RWPE1 (cell line): ENCODE measurements at regions not wholly inside any gene's neighbourhood (a gene's known extent, or its start where the extent isn't known, plus 50 kb on each side); places are given as distances from the start of the nearest gene placed in this dataset.
"Not testable (repeated sequence)": the region's sequence is repeated elsewhere in the genome, so short reads cannot be mapped to it uniquely, and the experiment has no call there.

Experiments used
- CTCF ChIA-PET: fragments of 350-600 bp; sonication (Branson Sonifier 250); formaldehyde crosslinking; extraction: SDS; loops from one replicate; lab custom pipeline; 2021; lab: Yijun Ruan, JAX
- POLR2A ChIA-PET: fragments of 400-600 bp; formaldehyde crosslinking; extraction: SDS; loops from one replicate; lab custom pipeline; 2020; ENCODE audit warnings: antibody characterized with exemption; ENCODE audit not compliant: low non-redundant PET; lab: Yijun Ruan, JAX
- DNase-seq: peaks from one replicate; pipeline ENCODE4 v3.0.0; 2012; ENCODE audit warnings: low spot score
- H3K27ac ChIP-seq: fragments of 450-650 bp; 2 replicates; pipeline ENCODE4 v1.5.1; 2017
- TF ChIP-seq, protein P1 (sequence below): fragments of 450-650 bp; conservative IDR thresholded peaks from 2 replicates; pipeline ENCODE4 v1.5.1; 2017; ENCODE audit warnings: low read depth, mild to moderate bottlenecking

DNA sequence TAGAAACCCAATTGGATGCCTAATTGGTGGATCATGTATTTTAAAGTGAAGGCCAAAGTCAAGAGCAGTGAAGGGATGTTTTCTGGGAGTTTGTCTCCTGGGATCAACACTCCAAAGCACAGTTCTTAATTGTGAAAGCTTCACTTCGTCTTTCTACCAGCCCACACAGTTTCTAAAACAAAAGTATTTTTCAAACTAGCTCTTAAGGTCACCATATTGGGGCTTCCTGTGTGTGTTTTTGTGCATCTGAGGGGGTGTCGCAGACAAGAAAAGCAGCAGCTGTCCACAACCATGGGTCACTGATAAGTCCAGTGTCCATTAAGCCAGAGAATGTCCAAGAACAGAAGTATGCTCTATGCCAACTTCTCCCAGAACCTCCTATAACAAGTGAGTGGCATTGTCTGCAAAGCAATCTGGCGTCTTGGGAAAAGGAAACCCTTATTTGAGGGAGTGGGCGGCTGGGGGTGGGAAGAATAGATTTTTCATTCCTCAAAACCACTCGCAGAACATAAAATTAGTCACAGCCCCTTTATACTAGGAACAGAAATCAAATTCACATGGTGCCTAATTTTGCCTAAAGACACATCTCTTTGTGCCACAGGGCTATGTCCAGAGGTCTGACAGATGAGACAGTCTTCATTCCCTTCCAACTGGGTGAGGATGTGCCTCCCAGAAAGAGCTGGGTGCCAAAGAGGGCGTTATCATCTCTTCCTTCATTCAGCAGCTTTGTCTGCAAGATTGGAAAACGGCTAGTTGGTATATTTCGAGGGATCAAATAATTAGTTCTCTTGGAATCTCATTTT lies 610.4 kb downstream of the BCOR start:
- ChIA-PET POLR2A (no interaction called here), CTCF (no interaction called here)
- no peak overlapping the region for H3K27ac ChIP-seq
- TF ChIP-seq, protein P1, sequence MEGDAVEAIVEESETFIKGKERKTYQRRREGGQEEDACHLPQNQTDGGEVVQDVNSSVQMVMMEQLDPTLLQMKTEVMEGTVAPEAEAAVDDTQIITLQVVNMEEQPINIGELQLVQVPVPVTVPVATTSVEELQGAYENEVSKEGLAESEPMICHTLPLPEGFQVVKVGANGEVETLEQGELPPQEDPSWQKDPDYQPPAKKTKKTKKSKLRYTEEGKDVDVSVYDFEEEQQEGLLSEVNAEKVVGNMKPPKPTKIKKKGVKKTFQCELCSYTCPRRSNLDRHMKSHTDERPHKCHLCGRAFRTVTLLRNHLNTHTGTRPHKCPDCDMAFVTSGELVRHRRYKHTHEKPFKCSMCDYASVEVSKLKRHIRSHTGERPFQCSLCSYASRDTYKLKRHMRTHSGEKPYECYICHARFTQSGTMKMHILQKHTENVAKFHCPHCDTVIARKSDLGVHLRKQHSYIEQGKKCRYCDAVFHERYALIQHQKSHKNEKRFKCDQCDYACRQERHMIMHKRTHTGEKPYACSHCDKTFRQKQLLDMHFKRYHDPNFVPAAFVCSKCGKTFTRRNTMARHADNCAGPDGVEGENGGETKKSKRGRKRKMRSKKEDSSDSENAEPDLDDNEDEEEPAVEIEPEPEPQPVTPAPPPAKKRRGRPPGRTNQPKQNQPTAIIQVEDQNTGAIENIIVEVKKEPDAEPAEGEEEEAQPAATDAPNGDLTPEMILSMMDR: no peak
- no peak for DNase-seq

DNA sequence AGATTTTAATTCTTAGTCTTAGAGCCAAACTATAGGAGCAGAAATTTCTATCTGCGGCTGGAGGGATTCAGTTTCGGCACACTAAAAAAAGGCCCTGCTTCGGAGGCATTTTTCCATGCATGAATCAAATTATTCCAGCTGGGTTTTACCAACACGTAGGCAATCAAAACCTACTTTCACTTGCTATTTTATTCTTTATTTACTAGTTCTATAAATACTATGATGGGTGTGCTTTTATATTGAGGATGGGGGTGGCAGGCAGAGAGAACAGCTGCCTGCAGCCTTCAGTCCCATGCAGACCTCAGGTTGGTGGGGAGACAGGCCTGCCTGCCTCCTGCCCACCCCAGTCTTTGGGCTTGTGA lies 609.8 kb downstream of the BCOR start:
- TF ChIP-seq, protein P1: no peak
- ChIA-PET CTCF (no interaction called here), POLR2A (no interaction called here)
- no peak for DNase-seq
- no peak overlapping the region for H3K27ac ChIP-seq

DNA sequence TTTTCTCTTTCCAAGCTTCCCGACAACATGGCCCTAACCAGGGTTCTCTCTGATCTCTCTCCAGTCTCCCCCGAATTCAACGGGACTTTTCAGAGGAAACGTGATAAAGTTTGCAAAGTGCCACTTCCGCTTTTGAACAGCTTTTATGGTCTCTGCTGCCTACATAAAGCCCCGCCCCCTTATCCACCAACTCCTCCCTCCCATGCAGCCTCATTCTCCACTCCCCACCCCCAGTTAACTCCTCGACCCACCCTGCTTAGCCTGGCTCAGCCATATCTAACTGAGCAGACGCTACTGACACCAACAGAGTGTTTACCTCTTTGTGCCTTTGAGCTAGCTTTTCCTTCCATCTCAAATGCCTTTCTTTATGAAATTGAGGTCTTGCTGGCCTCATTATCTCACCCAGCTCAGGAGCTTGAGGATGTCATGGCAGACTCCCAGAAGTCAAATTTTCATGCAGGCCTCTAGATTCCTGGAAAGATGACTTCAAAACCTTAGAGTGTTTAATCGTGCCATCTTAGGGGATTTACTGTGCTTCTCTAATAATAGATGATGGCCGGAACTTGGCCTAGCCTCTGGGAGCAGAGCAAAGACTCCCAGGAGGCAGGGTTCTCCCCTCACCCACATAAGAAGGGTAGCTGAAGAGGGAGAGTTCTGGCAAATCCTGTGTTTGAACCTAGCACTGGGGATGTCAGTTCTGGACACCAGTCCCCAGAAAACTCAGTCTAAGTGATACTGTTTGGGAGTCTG lies 606.0 kb downstream of the BCOR start:
- TF ChIP-seq, protein P1: no peak
- DNase-seq: no peak
- ChIA-PET CTCF (no interaction called here), POLR2A (no interaction called here)
- H3K27ac ChIP-seq: no peak overlapping the region

DNA sequence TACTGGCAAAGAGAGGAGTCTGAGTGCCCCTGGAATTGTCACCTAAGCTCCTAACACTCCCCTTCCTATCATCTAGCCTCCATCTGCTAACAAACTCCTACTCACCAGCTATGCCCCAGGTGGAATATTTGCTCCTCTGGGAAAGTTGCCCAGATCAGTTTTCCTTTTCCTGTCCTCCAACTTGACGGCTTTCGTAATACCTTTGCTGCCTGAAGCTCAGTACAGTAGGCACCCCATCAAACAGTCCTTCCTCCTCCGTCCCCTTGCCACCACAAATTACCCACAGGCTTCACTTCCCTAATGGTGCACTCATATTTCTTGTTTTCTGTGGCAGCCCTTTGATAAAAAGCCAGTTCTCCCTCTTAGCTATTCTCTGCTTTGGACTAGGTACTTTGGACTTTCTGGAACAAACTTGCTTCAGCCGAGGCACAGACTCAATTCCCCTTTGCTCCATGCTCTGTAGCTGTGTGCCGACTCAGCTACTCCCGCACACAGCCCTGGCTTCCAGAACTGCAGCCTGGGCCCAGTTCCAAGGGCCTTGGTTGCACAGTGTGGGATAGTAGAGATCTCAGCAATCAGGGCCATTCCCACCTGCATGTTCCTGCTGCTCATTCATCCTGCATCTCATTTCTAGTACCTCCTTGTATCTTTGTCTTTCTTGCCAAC lies 605.1 kb downstream of the BCOR start:
- POLR2A ChIA-PET: no interaction called here
- TF ChIP-seq, protein P1: no peak
- DNase-seq: no peak
- H3K27ac ChIP-seq: no peak overlapping the region
- CTCF ChIA-PET: no interaction called here

DNA sequence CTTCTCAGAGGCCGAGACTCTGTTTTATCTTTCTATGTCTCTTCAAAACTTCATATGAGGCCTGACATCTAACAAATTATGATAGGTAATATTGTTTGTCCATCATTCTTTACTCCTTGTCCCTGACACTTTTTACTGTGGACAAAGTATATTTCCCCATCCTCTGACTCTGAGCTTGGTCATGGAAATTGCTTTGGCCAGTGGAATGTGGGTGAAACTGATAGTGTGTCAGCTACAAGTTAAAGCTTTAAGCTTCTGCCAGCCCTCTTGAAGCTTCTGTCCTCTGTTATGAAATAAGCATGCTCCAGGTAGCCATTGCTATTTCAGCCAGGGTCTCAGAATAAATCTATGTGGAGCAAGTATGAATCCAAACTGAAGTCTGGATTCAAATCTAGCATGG lies 604.6 kb downstream of the BCOR start:
- CTCF ChIA-PET: no interaction called here
- H3K27ac ChIP-seq: no peak overlapping the region
- TF ChIP-seq, protein P1: no peak
- no peak for DNase-seq
- POLR2A ChIA-PET: no interaction called here

DNA sequence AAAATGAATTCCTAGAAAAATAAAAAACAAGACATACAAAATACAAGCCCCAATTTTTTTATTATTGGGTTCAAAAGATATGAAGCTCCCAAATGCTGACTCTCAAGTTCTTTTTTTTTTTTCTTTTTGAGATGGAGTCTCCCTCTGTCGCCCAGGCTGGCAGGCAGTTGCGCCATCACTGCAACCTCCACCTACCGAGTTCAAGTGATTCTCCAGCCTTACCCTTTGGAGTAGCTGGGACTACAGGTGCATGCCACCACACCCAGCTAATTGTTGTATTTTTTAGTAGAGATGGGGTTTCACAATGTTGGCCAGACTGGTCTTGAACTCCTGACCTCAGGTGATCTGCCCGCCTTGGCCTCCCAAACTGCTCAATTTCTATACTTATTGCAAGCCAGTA lies 600.6 kb downstream of the BCOR start:
- CTCF ChIA-PET, H3K27ac ChIP-seq, POLR2A ChIA-PET, DNase-seq: not testable (repeated sequence)
